Stimulated activated CD4-positive, alpha-beta T cell treated with anti-CD3 and anti-CD28 coated beads, Interleukin-2, amount 100 ng/mL, for 48 hours (primary cell): ENCODE measurements at regions not wholly inside any gene's neighbourhood (a gene's known extent, or its start where the extent isn't known, plus 50 kb on each side); places are given as distances from the start of the nearest gene placed in this dataset.
"Not testable (repeated sequence)": the region's sequence is repeated elsewhere in the genome, so short reads cannot be mapped to it uniquely, and the experiment has no call there.

Source experiments
- DNase-seq, 2 donors: peaks; one replicate each; pipeline ENCODE4 v3.0.0-alpha.2; 2020

DNA sequence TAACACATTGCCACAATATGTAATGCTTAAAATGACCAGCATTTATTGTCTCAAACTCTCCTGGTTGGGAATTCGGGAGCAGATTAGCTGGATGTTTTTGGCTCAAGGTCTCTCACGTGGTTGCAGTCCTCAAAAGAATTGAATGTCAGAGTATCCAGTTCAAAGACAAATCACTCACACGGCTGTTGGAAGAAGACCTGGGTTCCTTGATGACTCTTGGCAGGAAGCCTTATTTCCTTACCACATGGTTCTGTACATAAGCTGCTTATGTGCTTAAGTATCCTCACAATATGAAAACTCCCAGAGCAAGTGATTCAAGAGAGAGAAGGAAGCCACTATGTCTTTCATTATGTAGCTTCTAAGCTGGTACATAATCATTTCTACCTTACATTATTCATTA is 230.3 kb upstream of the PTPRD start:
- DNase-seq: no peak

DNA sequence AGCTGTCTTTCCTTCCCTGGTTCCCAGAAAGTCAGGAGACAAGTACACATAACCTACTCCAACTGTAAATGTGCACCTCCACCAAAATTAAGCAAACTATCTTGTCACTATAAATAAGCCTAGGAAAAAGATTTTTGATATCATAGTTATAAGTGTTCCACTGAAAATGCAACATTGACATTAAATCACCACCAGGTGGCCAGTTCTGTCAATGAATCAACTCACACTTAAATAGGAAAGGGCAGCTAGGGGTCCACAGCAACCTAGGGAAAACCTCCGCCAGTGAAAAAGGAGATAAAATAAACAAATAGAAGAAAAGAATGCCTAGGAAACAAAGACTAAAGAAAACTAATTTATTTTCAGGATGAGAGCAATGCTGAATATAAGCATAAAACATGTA is 243.0 kb upstream of the PTPRD start:
- no peak for DNase-seq

DNA sequence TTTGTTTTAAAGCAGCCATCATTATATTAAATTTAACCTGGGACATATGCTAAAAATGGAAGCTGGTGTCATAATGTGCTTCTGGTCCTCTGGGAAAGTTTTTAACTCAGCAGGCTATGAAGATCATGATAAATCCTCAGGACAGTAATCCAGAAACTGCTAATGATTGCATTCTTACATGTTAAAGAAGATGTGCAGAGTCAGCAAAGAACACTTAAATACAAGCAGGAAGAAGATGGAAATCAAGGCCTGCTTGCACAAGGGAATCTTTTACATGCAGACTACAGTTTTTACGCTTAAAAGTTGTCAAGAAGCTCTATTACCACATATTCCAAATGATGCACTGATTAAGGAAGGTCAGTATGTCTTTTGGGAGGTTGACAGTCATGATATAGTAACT is 246.0 kb upstream of the PTPRD start:
- DNase-seq: no peak

DNA sequence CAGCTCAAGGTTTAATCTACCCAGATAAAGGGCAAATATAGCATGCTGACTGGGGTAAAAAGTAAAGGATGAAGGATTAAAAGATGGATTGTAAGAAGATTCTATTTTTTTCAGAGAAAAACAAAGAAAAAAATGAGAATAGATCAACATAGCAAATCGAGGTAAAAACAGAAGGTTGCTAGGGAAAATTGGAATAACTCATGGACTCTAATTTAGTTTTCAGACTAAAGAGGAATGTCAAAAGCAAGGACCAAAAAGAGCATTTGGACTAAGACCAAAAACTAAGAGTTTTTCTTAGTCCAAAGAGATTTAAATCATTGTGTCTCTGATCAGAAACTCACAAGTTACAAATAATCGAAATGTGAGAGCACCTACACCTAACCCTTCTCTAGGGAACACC is 250.7 kb upstream of the PTPRD start:
- DNase-seq: no peak

DNA sequence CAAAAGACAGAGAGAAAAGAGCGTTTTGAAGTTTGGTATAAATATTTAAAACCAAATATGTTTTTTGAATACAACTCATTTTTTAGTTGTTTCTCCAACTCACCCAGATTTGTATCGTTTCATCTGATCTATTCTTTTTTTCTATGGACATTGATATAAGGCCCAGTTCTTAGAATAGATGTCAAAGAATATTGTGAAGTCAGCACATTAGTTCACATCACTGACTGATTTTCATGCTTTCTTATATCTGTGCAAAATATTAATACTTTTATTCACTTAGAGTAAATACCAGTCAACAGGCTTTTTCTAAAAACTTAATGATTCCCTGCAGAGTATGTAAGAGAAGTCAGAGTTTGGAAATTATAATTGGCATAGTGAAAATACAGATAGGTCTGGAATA is 254.4 kb upstream of the PTPRD start:
- no peak for DNase-seq

DNA sequence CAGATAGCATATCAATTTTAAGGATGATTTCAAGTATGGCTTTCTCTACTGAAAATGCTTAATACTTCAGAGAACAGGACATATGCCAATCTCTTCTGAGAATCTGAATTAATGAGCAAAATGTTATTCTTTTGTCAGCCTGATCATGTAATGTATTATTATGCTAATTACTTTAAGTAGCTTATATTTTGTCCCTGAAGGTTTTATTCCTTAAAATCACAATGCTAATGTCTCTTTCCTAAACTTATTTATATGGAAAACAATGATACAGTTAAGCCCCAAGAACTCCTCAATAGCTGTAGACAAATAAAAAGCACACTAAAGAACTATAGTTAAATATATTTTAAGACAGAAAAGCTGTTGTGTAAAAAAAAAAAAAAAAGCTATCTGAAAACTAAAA is 256.9 kb upstream of the PTPRD start:
- no peak for DNase-seq

DNA sequence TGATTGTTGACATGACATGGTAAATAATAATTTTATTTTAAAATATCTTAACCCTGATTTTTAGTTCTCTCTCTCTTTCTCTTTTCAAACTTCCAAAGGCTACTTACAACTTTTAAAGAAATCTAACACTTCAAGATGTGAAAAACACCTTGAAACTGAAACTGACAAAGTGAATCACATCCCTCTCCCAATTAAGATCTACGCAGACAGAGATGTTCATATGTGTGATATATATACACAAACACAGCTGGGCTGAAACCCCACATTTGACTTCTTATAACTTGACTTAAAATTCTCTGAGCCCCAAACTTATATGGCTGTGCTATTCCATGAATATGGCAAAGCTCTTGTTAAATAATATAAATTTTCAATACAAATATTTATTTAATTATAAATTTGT is 261.2 kb upstream of the PTPRD start:
- no peak for DNase-seq

DNA sequence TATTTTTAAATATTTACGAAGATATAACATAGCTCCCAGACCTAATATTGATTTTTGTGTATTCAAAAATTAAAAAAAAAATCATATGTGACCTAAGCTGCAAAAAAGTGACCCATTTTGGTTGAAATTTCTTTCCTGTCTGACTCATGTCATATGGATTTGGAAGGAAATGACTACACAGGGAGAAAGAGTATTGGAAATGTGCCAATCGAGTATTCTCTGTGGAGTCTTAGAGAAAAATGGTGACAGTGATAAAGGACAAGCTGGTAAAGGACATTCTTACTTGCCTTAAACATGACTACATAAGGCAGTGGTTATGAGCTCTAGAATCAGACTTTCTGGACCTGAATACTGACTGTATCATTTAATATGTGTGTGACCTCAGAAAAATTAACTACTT is 262.9 kb upstream of the PTPRD start:
- DNase-seq: no peak

DNA sequence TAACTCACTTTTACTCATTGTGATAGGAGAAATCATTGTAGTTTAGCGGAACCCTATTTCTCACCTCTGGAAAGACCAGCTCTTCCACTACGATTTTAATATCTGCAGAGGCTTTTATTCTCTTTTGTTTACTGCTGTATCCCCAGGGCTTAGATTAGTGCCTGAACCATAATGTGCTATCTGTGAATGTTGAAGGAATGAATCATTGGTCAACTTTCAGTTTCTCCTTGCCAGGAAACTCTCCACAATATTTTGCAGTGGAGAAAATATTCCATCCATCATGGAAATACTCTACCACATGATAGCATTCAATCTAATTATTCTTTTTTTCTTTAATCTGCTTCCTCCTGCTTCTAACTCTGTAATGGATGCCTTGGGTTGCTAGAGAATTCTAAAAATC is 263.5 kb upstream of the PTPRD start:
- DNase-seq: no peak

DNA sequence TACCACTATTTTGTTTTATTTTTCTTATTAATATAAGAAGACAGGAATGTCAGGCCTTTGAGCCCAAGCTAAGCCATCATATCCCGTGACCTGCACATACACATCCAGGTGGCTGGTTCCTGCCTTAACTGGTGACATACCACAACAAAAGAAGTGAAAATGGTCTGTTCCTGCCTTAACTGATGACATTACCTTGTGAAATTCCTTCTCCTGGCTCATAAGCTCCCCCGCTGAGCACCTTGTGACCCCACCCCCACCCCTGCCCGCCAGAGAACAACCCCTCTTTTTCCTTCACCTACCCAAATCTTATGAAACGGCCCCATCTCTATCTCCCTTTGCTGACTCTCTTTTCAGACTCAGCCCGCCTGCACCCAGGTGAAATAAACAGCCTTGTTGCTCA is 277.5 kb upstream of the PTPRD start:
- DNase-seq: not testable (repeated sequence)

DNA sequence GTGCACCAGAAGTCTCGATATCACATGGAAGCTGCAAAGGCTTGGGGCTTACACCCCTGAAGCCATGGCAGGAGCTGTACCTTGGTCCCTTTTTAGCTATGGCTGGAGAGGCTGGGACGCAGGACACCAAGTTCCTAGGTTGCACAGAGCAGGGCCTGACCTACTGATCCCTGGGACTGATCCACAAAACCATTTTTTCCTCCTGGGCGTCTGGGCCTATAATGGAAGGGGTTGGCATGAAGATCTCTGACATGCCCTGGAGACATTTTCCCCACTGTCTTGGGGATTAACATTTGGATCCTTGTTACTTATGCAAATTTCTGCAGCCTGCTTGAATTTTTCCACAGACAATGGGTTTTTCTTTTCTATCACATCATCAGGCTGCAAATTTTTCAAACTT is 286.7 kb upstream of the PTPRD start:
- no peak for DNase-seq

DNA sequence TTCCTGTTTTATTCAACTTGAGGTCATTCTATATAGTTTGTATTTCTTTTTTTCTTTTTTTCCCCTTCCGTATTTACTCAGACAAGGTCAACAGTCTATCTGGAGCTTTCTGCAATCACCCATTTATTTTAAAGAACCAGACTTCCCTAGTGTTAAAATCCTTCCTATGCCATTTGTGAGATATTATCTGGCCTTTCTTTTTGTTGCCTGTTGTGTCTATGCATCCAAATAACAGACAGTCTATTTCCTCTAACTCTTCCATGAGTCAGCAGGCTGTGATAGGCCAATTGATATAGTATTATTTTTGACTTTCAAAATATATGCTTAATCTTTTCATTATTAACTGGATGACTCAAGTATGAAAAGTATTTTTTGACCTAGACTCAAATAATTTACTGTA is 291.2 kb upstream of the PTPRD start:
- DNase-seq: no peak

DNA sequence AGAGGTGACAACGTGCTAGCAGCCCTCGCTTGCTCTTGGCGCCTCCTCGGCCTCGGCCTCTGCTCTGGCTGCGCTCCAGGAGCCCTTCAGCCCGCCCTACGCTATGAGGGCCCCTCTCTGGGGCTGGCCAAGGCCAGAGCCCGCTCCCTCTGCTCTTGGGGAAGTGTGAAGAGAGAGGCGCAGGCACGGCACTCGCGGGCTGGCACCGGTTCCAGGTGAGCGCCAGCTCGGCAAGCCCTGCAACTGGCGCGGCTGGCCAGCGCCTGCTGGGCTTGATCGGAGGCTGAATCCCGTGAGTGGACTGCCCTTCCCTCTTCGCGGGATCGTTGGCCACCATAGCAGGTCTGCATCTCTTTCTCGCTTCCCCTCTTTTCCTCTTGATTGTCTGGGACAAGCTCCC is 298.0 kb upstream of the PTPRD start:
- DNase-seq: no peak

DNA sequence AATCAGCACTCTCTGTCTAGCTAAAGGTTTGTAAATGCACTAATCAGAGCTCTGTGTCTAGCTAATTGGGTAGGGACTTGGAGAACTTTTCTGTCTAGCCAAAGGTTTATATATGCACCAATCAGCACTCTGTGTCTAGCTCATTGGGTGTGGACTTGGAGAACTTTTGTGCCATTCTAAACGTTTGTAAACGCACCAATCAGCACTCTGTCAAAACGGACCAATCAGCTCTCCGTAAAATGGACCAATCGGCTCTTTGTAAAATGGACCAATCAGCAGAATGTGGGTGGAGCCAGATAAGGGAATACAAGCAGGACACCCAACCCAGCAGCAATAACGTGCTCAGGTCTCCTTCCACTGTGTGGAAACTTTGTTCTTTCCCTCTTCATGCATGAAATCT is 298.6 kb upstream of the PTPRD start:
- DNase-seq: no peak

DNA sequence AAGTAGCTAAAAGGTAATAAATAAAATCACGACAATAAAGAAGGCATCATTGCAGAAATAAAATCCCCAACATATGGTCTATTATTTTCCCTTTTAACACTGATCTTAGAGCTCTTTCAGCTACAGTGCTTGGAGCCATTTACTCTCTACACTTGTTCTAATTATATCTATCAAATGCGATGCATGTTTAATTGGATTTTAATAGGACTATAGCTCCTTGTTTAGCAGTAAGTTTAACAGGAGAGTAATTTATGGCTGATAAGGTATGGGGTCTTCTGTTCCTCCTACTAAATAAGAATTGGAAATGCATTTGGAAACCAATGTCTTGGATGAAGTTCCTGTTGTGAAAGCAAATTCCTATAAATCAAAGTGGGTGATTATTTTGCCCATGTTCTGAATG is 304.2 kb upstream of the PTPRD start:
- no peak for DNase-seq

DNA sequence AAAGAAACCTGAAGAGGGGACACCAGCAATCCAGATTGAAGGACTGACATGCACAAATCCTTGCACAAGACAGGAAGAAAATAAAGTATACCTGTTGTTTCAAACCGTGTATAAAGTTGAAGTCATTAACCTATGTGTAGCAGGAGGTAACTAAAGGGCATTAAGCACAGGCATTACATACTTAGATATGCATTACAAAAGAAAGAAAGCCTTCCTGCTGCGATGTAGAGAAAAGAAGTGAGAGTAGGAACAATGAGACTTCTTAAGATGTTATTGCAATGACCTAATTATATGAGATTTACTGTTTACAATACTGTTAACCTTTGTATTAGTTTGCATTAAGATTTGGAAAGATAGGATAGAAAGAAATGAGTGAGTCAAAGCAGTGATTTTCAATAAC is 308.9 kb upstream of the PTPRD start:
- no peak for DNase-seq

DNA sequence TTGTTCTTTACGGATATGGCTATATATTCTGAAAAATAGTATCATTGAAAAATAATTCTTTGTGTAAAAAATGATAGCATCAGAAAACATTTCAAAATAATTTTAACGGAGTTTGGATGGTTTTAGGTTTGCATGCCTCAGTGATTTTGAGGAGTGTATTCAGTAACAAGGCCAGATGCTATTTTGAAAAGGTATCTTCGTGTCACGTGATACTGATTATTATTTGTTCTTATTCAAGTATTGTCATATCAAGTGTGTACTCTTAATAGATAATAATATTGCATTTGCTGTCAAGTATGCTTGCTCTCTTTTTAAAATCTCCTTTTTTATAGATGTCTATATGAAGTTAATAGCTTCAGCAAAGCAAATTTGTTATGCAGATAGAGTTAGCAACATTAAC is 313.1 kb upstream of the PTPRD start:
- DNase-seq: no peak

DNA sequence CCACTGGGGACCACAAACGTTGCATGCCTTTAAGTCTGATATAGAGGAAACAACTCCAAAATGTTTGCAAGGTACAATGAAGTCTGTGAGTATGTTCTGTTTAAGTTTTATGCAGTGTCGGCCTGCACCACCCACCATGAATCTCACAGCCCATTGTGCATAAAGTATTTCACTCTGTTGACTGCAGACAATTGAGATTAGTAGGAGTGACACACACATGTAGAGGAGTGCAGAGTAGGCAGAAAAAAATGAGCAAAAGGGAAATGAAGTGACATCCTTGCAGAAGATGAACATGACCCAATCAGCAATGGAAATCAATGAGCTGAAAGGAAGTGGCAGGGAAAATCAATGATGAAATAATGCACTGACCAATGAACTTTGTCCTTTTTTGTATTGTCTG is 315.6 kb upstream of the PTPRD start:
- no peak for DNase-seq

DNA sequence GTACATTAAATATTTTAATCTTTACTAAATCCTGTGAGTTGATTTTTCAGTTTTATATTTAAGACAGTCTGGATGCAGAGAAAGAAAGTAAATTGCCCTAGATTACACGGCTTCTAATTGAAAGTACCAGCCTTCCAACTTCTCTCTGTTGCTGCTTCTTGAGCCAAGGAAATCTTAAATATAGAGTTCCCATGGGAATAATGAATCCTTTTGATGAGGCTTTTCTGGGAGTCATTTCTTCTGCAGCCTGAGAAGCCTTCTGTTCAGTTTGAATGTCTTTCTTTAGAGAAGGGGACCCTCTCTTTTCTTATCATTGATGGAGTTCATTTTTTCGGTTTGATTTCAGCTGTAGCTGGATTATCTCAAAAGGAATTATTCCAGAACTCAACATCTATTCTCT is 317.3 kb upstream of the PTPRD start:
- DNase-seq: no peak

DNA sequence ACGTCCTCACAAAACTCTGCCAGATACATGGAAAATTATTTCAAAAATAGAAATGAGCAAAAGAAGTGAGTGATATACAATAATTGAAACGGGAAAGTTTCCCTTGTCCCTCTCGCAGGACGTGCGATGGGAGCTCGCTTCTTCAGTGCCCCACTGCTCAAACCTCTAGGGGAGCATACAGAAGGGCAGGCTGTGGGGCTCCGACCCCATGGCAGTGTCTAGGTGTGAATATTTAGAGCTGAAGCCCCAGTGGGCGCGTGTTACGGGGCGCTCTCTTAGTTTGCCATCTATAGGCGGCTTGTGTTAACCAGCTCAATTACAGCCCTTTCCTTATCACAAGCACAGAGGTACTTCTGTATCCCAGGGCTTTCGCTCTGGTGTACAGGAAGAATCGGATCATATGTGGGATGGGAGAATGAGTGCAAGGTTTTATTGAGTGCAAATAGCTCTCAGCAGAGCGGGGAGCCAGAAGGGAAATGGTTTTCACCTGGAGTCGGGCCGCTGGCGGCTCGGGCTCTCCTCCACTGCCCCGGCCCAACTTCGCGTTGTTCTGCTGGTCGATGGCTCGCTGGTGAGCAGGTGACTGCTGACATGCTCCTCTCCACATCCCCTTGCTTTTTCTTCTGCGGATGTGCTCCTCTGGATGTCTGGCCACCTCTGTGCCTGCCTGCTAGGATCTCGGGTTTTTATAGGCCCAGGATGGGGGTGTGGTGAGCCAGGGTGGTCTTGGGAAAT is 334.0 kb upstream of the PTPRD start:
- no peak for DNase-seq

DNA sequence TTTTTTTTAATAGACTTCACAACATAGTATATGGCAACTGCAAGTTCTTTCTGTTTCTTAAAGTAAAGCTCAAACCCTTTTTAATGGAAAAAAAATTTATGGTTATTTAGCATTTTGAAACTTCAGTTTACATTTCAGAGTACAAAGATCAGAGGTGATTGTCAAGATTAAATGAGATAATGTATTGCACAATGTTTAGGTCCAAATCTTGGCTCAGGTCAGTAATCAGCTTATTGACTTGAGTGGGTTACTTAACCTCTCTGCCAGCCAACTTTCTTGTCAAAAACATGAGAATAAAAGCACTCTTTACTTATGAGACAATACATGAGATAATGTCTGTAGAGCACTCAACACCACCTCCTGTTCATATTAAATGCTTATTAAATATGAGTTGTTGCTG is 345.1 kb upstream of the PTPRD start:
- DNase-seq: no peak

DNA sequence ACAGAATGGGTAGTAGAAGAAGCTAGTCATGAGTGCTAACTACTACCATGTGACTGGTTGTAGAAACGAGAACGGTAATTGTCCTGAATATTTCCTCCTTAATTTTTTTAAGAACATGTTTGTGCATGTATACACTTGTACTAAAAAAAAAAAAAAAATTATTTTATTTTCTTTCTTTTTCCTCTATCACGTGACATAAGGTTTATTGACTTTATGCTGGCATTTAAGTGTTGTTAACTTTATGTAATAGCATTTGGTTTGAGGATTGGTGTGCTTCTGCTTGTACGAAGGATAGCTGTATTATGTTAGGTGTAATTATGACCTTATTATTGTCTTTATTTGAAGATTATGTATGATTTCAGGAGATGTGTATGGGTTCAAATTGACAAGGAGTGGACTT is 349.1 kb upstream of the PTPRD start:
- DNase-seq: no peak

DNA sequence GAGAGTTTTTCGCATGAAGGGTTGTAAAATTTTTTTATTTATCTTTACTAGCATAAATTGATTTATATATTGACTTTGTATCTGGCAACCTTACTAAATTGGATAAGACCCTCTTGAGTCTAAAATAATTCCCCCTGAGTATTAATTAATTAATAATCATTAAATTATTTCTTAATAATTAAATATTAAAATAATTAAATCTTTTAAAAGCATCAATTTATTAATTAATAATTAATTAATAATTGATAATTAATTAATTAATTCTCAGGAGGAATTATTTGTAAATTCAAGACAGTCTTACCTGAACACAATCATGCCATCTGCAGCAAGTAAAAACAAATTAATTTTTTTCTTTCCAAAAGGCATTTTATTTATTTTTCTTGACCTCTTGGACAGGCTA is 370.4 kb upstream of the PTPRD start:
- DNase-seq: no peak

DNA sequence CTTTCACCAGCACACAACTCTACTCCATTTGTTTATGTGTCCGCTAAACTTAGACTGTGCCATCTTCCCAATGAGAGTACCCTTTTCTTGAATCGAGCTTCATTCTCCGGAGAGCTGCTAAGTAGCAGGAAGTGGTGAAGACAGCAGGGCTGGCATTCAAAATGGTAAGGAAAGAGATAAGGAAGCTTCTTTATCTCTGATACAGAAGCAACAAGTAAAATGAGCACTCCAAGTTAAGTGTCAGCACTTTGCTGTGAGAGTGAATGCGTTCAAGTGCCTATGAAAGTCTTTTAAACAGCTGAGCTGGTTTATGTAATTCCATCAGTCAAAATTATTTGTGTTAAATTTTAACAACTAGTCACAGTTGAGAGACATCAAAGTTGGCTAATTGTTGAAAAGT is 386.8 kb upstream of the PTPRD start:
- no peak for DNase-seq

DNA sequence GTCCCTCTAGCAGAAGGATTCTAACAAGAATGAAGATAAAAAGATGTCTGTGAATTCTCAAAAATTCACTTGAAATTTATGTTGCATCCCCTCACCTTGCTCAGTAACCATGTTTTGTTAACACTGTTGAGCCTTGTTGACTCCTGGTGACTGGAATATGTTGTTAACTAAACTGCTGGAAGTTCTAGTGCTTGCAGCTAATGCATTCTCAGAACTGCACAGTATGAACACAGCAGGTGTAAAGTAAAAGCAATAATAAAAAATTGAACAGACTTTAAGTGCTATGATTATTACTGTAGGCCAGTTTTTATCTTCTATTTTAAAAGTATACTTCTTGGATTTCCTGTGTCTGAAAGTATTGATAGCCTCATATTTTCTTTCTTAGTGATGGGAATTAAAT is 388.7 kb upstream of the PTPRD start:
- no peak for DNase-seq

DNA sequence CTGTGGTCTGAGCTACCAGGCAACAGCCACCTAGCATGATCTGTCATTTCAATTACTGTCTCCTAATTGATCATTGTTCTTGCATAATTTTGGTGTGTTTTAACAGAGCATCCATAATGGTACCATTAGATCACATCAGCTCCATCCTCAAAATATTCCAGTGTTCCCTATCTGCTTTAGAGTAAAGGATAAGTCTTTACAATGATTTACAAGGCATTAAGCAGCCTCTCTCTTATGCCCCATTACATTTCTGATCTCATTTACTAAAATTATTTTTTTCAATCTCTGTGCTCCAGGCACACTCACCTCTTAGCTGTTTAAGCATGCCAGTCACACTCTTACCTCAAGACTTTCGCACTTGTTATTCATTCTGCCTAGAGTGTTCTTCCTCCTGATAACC is 389.9 kb upstream of the PTPRD start:
- DNase-seq: no peak
